AG04450 (cell line): ENCODE measurements at regions not wholly inside any gene's neighbourhood (a gene's known extent, or its start where the extent isn't known, plus 50 kb on each side); places are given as distances from the start of the nearest gene placed in this dataset.

Source experiments
- CTCF ChIA-PET: fragments of 300-600, 350-600 bp; formaldehyde crosslinking; extraction: SDS; loops from one replicate; lab custom pipeline; 2022; ENCODE audit warnings: antibody characterized with exemption, inconsistent platforms; lab: Charles Lee
- POLR2A ChIA-PET: fragments of 350-600 bp; formaldehyde crosslinking; extraction: SDS; loops from one replicate; lab custom pipeline; 2021; ENCODE audit warnings: antibody characterized with exemption, inconsistent platforms; lab: Yijun Ruan, JAX
- DNase-seq: peaks from one replicate; pipeline ENCODE4 v3.0.0-alpha.2; 2011; ENCODE audit warnings: low read depth, low spot score
- H3K27ac ChIP-seq: one replicate; pipeline ENCODE4 v1.5.1; 2012; ENCODE audit warnings: low read depth, low read length, control low read depth
- H3K27me3 ChIP-seq: one replicate; pipeline ENCODE4 v1.6.0; 2012; ENCODE audit warnings: low read length; ENCODE audit not compliant: control insufficient read depth, insufficient read depth
- H3K4me3 ChIP-seq: 2 replicates; pipeline ENCODE4 v1.5.1; 2011; ENCODE audit warnings: mild to moderate bottlenecking, low read depth, low read length, control low read depth
- H3K9me3 ChIP-seq: 2 replicates; pipeline ENCODE4 v1.5.1; 2012; ENCODE audit warnings: low read length; ENCODE audit not compliant: control insufficient read depth, insufficient read depth
- TF ChIP-seq, protein P1 (sequence below): IDR thresholded peaks from 2 replicates; pipeline ENCODE4 v1.5.1; 2011; ENCODE audit warnings: low read depth, low read length, control low read depth, inconsistent platforms

DNA sequence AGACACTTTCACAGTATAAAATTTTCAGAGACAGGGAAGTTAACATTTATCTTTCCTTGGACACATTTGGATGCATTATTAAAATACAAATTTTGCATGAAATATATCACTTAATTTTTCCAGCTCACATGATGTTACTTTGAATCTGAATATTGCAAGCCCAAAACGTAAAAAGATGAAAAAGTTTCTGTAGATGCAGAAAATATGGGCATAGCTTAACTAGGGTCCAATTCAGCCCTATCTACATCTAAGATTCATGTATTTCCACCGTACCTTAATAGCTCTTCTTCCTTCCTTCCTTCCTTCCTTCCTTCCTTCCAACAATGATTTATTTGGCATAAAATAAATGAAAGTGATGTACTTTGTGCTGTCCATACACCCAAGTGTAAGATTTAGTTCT is 1084.6 kb upstream of the TMEFF2 start:
- DNase-seq = no peak
- ChIA-PET CTCF (no interaction called here), POLR2A (no interaction called here)
- Histone ChIP-seq H3K27me3 (no peaks in the 10 kb centered on the region), H3K27ac (no peak overlapping the region), H3K4me3 (no peak overlapping the region), H3K9me3 (peaks cover 15% of the 10 kb centered on the region)
- TF ChIP-seq, protein P1, sequence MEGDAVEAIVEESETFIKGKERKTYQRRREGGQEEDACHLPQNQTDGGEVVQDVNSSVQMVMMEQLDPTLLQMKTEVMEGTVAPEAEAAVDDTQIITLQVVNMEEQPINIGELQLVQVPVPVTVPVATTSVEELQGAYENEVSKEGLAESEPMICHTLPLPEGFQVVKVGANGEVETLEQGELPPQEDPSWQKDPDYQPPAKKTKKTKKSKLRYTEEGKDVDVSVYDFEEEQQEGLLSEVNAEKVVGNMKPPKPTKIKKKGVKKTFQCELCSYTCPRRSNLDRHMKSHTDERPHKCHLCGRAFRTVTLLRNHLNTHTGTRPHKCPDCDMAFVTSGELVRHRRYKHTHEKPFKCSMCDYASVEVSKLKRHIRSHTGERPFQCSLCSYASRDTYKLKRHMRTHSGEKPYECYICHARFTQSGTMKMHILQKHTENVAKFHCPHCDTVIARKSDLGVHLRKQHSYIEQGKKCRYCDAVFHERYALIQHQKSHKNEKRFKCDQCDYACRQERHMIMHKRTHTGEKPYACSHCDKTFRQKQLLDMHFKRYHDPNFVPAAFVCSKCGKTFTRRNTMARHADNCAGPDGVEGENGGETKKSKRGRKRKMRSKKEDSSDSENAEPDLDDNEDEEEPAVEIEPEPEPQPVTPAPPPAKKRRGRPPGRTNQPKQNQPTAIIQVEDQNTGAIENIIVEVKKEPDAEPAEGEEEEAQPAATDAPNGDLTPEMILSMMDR = no peak

- Histone ChIP-seq H3K27me3 (no peaks in the 10 kb centered on the region), H3K9me3 (peaks cover 15% of the 10 kb centered on the region), H3K27ac (no peak overlapping the region), H3K4me3 (no peak overlapping the region)
- POLR2A ChIA-PET = no interaction called here
- CTCF ChIA-PET = no interaction called here
- TF ChIP-seq, protein P1 = no peak
- no peak for DNase-seq
Observed at GRCh38 chr2:193276988-193277387, 1082.3 kb upstream of the TMEFF2 start.

DNA sequence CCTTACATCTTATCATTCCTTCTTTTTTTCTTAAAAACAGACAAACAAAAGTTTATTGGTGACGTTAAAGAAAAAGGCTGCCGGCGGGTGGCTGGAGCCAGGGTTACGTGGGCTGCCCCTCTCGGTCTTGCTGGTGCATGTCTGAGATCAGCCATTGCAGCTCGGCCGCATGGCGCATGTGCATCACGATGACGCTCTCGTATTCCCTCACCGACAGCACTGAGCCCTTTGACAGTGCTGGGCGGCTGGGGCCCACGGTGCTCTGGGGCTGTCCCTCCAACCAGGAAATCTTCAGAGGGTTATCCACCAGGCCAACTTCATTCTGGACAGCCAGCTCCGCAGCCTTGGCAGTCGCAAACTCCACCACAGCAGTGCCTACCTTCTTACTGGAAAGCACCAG is 1081.8 kb upstream of the TMEFF2 start:
- DNase-seq = no peak
- H3K9me3 ChIP-seq = peaks cover 15% of the 10 kb centered on the region
- no peak overlapping the region for H3K4me3 ChIP-seq
- H3K27me3 ChIP-seq = no peaks in the 10 kb centered on the region
- ChIA-PET POLR2A (no interaction called here), CTCF (no interaction called here)
- TF ChIP-seq, protein P1 = no peak
- H3K27ac ChIP-seq = no peak overlapping the region

GRCh38 chr2:193276069-193276468 is 1081.3 kb upstream of the TMEFF2 start:
- peaks cover 15% of the 10 kb centered on the region for H3K9me3 ChIP-seq
- ChIA-PET CTCF (no interaction called here), POLR2A (no interaction called here)
- no peaks in the 10 kb centered on the region for H3K27me3 ChIP-seq
- TF ChIP-seq, protein P1 = no peak
- no peak for DNase-seq
- no peak overlapping the region for H3K4me3 ChIP-seq
- H3K27ac ChIP-seq = no peak overlapping the region

DNA sequence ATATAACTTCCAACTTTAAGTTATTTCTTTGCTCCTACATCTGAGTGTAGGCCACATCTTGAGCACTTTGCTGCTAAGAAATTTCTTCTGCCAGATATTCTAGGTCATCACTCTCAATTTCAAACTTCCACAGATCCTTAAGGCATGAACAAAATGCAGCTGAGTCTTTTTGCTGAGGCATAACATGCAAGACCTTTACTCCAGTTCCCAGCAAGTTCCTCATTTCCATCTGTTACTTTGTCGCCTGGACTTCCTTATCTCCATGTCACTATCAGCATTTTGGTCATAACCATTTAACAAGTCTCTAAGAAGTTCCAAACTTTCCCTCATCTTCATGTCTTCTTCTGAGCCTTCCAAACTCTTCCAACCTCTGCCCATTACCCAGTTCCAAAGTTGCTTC is 1077.3 kb upstream of the TMEFF2 start:
- CTCF ChIA-PET = no interaction called here

More for the DNA sequence above, 1077.3 kb upstream of the TMEFF2 start:
- H3K27me3 ChIP-seq = no peaks in the 10 kb centered on the region
- POLR2A ChIA-PET = no interaction called here
- TF ChIP-seq, protein P1 = no peak
- no peak overlapping the region for H3K27ac ChIP-seq
- DNase-seq = no peak
- peaks cover 11% of the 10 kb centered on the region for H3K9me3 ChIP-seq
- H3K4me3 ChIP-seq = no peak overlapping the region
